Activated CD4-positive, alpha-beta T cell treated with anti-CD3 and anti-CD28 coated beads, Interleukin-2, amount 50 U/mL, for 48 hours (primary cell): ENCODE measurements at regions not wholly inside any gene's neighbourhood (a gene's known extent, or its start where the extent isn't known, plus 50 kb on each side); places are given as distances from the start of the nearest gene placed in this dataset.
"Not testable (repeated sequence)": the region's sequence is repeated elsewhere in the genome, so short reads cannot be mapped to it uniquely, and the experiment has no call there.

Experiments used
- DNase-seq, 2 experiments: peaks; one replicate each; pipeline ENCODE4 v3.0.0-alpha.2; 2020

- DNase-seq: no peak
These were observed 642.2 kb downstream of the C4orf33 start for GRCh38 chr4:129738175-129738574.

GRCh38 chr4:129747756-129748155, 651.8 kb downstream of the C4orf33 start:
- no peak for DNase-seq

- DNase-seq: no peak
These were observed 653.0 kb downstream of the C4orf33 start for GRCh38 chr4:129748991-129749390.

- DNase-seq: no peak
These were observed 655.7 kb downstream of the C4orf33 start for GRCh38 chr4:129751646-129752045.

GRCh38 chr4:129783596-129783995, 687.6 kb downstream of the C4orf33 start:
- no peak for DNase-seq

- no peak for DNase-seq
These were observed 692.5 kb downstream of the C4orf33 start for GRCh38 chr4:129788486-129788885.

GRCh38 chr4:129804461-129804981, 708.6 kb downstream of the C4orf33 start:
- no peak for DNase-seq

- DNase-seq: no peak
These were observed 711.0 kb downstream of the C4orf33 start for GRCh38 chr4:129806986-129807385.

- DNase-seq: no peak
These were observed 712.3 kb downstream of the C4orf33 start for GRCh38 chr4:129808242-129808641.

- DNase-seq: no peak
These were observed 725.1 kb downstream of the C4orf33 start for GRCh38 chr4:129821073-129821472.

- DNase-seq: no peak
These were observed 726.0 kb downstream of the C4orf33 start for GRCh38 chr4:129821963-129822362.

GRCh38 chr4:129822701-129823100, 726.7 kb downstream of the C4orf33 start:
- no peak for DNase-seq

GRCh38 chr4:129823105-129823504, 727.2 kb downstream of the C4orf33 start:
- DNase-seq: no peak

GRCh38 chr4:129829373-129829772, 733.4 kb downstream of the C4orf33 start:
- no peak for DNase-seq

GRCh38 chr4:129839687-129840086, 743.7 kb downstream of the C4orf33 start:
- DNase-seq: no peak

- DNase-seq: no peak
These were observed 746.1 kb downstream of the C4orf33 start for GRCh38 chr4:129842096-129842495.

GRCh38 chr4:129852434-129852833, 756.5 kb downstream of the C4orf33 start:
- DNase-seq: no peak

GRCh38 chr4:129853685-129854467, 757.9 kb downstream of the C4orf33 start:
- not testable (repeated sequence) for DNase-seq

GRCh38 chr4:129862461-129862860, 766.5 kb downstream of the C4orf33 start:
- DNase-seq: no peak

GRCh38 chr4:129863206-129863605, 767.3 kb downstream of the C4orf33 start:
- no peak for DNase-seq

- no peak for DNase-seq
These were observed 788.0 kb downstream of the C4orf33 start for GRCh38 chr4:129883996-129884395.

GRCh38 chr4:129897111-129897510, 801.2 kb downstream of the C4orf33 start:
- DNase-seq: no peak

- DNase-seq: no peak
These were observed 803.9 kb downstream of the C4orf33 start for GRCh38 chr4:129899849-129900248.

- no peak for DNase-seq
These were observed 804.5 kb downstream of the C4orf33 start for GRCh38 chr4:129900430-129900953.

GRCh38 chr4:129901205-129901604, 805.3 kb downstream of the C4orf33 start:
- DNase-seq: no peak
